Sigmoid colon (tissue), 6 donors: ENCODE measurements at regions not wholly inside any gene's neighbourhood (a gene's known extent, or its start where the extent isn't known, plus 50 kb on each side); places are given as distances from the start of the nearest gene placed in this dataset.

ENCODE experiments used
- DNase-seq: peaks from one replicate; pipeline ENCODE4 v3.0.0-alpha.2; 2019
- H3K27ac ChIP-seq, 4 donors: fragments of 200-600 bp; sonication (generic); one replicate each; pipeline ENCODE4 v1.5.1; 2016 to 2019; ENCODE audit warnings: mild to moderate bottlenecking in 1 of 4
- H3K27me3 ChIP-seq, 3 donors: fragments of 200-600 bp; sonication (generic); one replicate each; pipeline ENCODE4 v1.5.1; 2019; ENCODE audit warnings: mild to moderate bottlenecking in 1 of 3
- H3K36me3 ChIP-seq, 4 donors: fragments of 200-600 bp; sonication (generic); one replicate each; pipeline ENCODE4 v1.5.1; 2016 to 2019
- H3K4me1 ChIP-seq, 4 donors: fragments of 200-600 bp; sonication (generic); one replicate each; pipeline ENCODE4 v1.5.1; 2017 to 2019
- H3K4me3 ChIP-seq, 4 donors: fragments of 200-600 bp; sonication (generic); one replicate each; pipeline ENCODE4 v1.5.1; 2017 to 2019; ENCODE audit warnings: mild to moderate bottlenecking in 2 of 4, moderate library complexity in 1 of 4
- H3K9me3 ChIP-seq, 4 donors: fragments of 200-600 bp in 3 of 4; sonication (generic) in 3 of 4; one replicate each; pipeline versions ENCODE4 v1.5.1 to v1.6.1; 2013 to 2019
- CTCF ChIP-seq, 4 experiments: fragments of 450-650 bp in 3 of 4; fragments of 200-600 bp in 1 of 4; IDR thresholded peaks; one replicate each; pipeline ENCODE4 v1.5.1; 2016 to 2019; ENCODE audit warnings: antibody characterized with exemption in 4 of 4, mild to moderate bottlenecking in 3 of 4, moderate library complexity in 2 of 4
- EP300 ChIP-seq, 4 donors: sonication (generic); formaldehyde crosslinking; IDR thresholded peaks; one replicate each; pipeline ENCODE4 v1.6.1; 2017; ENCODE audit warnings: antibody characterized with exemption in 4 of 4
- POLR2A ChIP-seq, 2 donors: fragments of 450-650 bp; IDR thresholded peaks; one replicate each; pipeline ENCODE4 v1.6.1; 2016; ENCODE audit warnings: antibody characterized with exemption in 2 of 2, mild to moderate bottlenecking in 2 of 2, moderate library complexity in 2 of 2
- POLR2AphosphoS5 ChIP-seq, 4 donors: sonication (generic); formaldehyde crosslinking; IDR thresholded peaks; one replicate each; pipeline ENCODE4 v1.6.1; 2017; ENCODE audit warnings: antibody characterized with exemption in 4 of 4
- WGBS, 2 donors: extraction: QIAGEN DNeasy Blood & Tissue Kit; methylation state at CpG; one replicate each; pipeline ENCODE4 v1.1.7; 2013; 5-methylcytosine and 5-hydroxymethylcytosine counted together
- intact Hi-C: fragments of 100-400 bp; cut with DNase I; formaldehyde crosslinking; loops from one replicate; pipeline ENCODE4 v1.15.1; 2023
- donor health status: healthy with polysubstance abuse.
- donor health status: healthy.

GRCh38 chr1:105419030-105419429 lies 1637.4 kb upstream of the PRMT6 start:
- TF ChIP-seq POLR2A (IDR thresholded peaks at IDR 0.05) (no peak), CTCF (IDR thresholded peaks at IDR 0.05) (no peak), POLR2AphosphoS5 (IDR thresholded peaks at IDR 0.05) (no peak), EP300 (IDR thresholded peaks at IDR 0.05) (no peak)
- no peaks in the 10 kb centered on the region for H3K27me3 ChIP-seq
- intact Hi-C loops = no loop called here
- no peaks in the 10 kb centered on the region for H3K36me3 ChIP-seq
- H3K9me3 ChIP-seq = no peaks in the 10 kb centered on the region
- 53 to 71% methylated on average over 1 of the region's 1 CpG for WGBS, 2 donors
- no peak for DNase-seq
- H3K4me3 ChIP-seq = no peak overlapping the region
- no peaks in the 10 kb centered on the region for H3K4me1 ChIP-seq
- no peak overlapping the region for H3K27ac ChIP-seq

- Histone ChIP-seq H3K27ac (no peak overlapping the region), H3K4me1 (no peaks in the 10 kb centered on the region), H3K36me3 (no peaks in the 10 kb centered on the region), H3K27me3 (no peaks in the 10 kb centered on the region), H3K9me3 (no peaks in the 10 kb centered on the region), H3K4me3 (no peak overlapping the region)
- TF ChIP-seq POLR2A (IDR thresholded peaks at IDR 0.05) (no peak), EP300 (IDR thresholded peaks at IDR 0.05) (no peak), CTCF (IDR thresholded peaks at IDR 0.05) (no peak)
- intact Hi-C loops = no loop called here
- WGBS, 2 donors = 39 to 43% methylated on average over 2 of the region's 2 CpGs
- no peak for DNase-seq
Observed at GRCh38 chr1:105427543-105427942, 1628.9 kb upstream of the PRMT6 start.

GRCh38 chr1:105436589-105437259 lies 1619.8 kb upstream of the PRMT6 start:
- no peaks in the 10 kb centered on the region for H3K27me3 ChIP-seq
- no peaks in the 10 kb centered on the region for H3K36me3 ChIP-seq
- intact Hi-C loops = no loop called here
- no peaks in the 10 kb centered on the region for H3K9me3 ChIP-seq
- H3K4me1 ChIP-seq = no peaks in the 10 kb centered on the region
- no peak overlapping the region for H3K4me3 ChIP-seq
- 77 to 86% methylated on average over 7 of the region's 7 CpGs for WGBS, 2 donors
- DNase-seq = no peak
- TF ChIP-seq EP300 (IDR thresholded peaks at IDR 0.05) = no peak
- no peak for TF ChIP-seq CTCF (IDR thresholded peaks at IDR 0.05)
- no peak for TF ChIP-seq POLR2A (IDR thresholded peaks at IDR 0.05)
- no peak for TF ChIP-seq POLR2AphosphoS5 (IDR thresholded peaks at IDR 0.05)
- H3K27ac ChIP-seq = no peak overlapping the region

- DNase-seq = no peak
- no peak overlapping the region for H3K27ac ChIP-seq
- intact Hi-C loops = no loop called here
- no peaks in the 10 kb centered on the region for H3K4me1 ChIP-seq
- no peaks in the 10 kb centered on the region for H3K36me3 ChIP-seq
- WGBS, 2 donors = 82 to 88% methylated on average over 1 of the region's 1 CpG
- no peaks in the 10 kb centered on the region for H3K9me3 ChIP-seq
- TF ChIP-seq POLR2A (IDR thresholded peaks at IDR 0.05) (no peak), EP300 (IDR thresholded peaks at IDR 0.05) (no peak), POLR2AphosphoS5 (IDR thresholded peaks at IDR 0.05) (no peak), CTCF (IDR thresholded peaks at IDR 0.05) (no peak)
- H3K4me3 ChIP-seq = no peak overlapping the region
- H3K27me3 ChIP-seq = no peaks in the 10 kb centered on the region
Observed at GRCh38 chr1:105437847-105438246, 1618.6 kb upstream of the PRMT6 start.

- no peak for TF ChIP-seq CTCF (IDR thresholded peaks at IDR 0.05)
- no peak for TF ChIP-seq EP300 (IDR thresholded peaks at IDR 0.05)
- TF ChIP-seq POLR2A (IDR thresholded peaks at IDR 0.05) = no peak
- TF ChIP-seq POLR2AphosphoS5 (IDR thresholded peaks at IDR 0.05) = no peak
- intact Hi-C loops = no loop called here
- H3K4me1 ChIP-seq = no peaks in the 10 kb centered on the region
- no peak overlapping the region for H3K4me3 ChIP-seq
- no peak for DNase-seq
- no peaks in the 10 kb centered on the region for H3K36me3 ChIP-seq
- no peaks in the 10 kb centered on the region for H3K27me3 ChIP-seq
- 53 to 63% methylated on average over 4 of the region's 4 CpGs for WGBS, 2 donors
- no peak overlapping the region for H3K27ac ChIP-seq
- no peaks in the 10 kb centered on the region for H3K9me3 ChIP-seq
Observed at GRCh38 chr1:105442901-105443300, 1613.6 kb upstream of the PRMT6 start.
